ENCODE measurements at regions not wholly inside any gene's neighbourhood (a gene's known extent, or its start where the extent isn't known, plus 50 kb on each side); places are given as distances from the start of the nearest gene placed in this dataset.
"Not testable (repeated sequence)": the region's sequence is repeated elsewhere in the genome, so short reads cannot be mapped to it uniquely, and the experiment has no call there.

DNA sequence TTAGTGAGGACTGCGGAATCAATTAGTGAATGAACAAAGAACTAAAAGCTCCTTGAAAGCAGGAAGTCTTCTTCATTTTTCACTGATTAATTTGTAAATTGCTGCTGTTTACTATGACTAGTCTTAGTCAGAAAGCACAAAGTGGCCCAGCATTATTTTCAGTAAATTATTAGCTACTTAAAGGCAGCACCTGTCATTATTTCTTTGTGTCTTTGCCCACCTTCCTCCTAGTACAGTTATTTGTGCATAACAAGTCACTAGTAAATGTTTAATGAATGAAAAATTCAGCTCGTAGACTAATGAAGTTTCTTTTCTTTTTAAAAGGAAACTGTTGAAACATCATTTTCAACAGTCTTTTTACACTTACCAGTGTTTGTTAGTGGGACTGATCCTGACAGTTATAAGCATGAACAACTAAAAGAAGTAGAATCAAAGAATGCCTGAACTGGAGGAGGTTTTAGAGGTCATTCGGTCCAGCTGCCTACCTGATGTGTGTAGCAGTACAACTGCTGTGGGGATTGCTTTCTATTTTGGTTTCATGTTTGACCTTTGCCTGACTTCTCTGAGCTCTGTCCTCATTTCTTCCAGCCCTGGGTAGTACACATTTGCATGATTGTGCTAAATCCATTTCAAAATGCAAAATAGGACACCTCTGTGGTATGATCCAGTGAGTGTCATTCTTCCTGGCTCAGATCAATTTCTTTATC is 140.0 kb upstream of the PHYHIPL start:
- TF ChIP-seq, protein P1, sequence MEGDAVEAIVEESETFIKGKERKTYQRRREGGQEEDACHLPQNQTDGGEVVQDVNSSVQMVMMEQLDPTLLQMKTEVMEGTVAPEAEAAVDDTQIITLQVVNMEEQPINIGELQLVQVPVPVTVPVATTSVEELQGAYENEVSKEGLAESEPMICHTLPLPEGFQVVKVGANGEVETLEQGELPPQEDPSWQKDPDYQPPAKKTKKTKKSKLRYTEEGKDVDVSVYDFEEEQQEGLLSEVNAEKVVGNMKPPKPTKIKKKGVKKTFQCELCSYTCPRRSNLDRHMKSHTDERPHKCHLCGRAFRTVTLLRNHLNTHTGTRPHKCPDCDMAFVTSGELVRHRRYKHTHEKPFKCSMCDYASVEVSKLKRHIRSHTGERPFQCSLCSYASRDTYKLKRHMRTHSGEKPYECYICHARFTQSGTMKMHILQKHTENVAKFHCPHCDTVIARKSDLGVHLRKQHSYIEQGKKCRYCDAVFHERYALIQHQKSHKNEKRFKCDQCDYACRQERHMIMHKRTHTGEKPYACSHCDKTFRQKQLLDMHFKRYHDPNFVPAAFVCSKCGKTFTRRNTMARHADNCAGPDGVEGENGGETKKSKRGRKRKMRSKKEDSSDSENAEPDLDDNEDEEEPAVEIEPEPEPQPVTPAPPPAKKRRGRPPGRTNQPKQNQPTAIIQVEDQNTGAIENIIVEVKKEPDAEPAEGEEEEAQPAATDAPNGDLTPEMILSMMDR (IDR thresholded peaks at IDR 0.05; ENCODE audit: low read depth, low read length), result no peak
- no peak overlapping the region for H3K4me3 ChIP-seq (ENCODE audit: low read depth, low read length)

GRCh38 chr10:59037018-59037389 is 139.4 kb upstream of the PHYHIPL start:
- no peak overlapping the region for H3K4me3 ChIP-seq (ENCODE audit: low read depth, low read length)
- TF ChIP-seq, protein P1 (IDR thresholded peaks at IDR 0.05; ENCODE audit: low read depth, low read length), result no peak

GRCh38 chr10:59037506-59037905 is 138.9 kb upstream of the PHYHIPL start:
- TF ChIP-seq, protein P1 (IDR thresholded peaks at IDR 0.05; ENCODE audit: low read depth, low read length), result no peak
- H3K4me3 ChIP-seq (ENCODE audit: low read depth, low read length), result no peak overlapping the region

- not testable (repeated sequence) for H3K4me3 ChIP-seq (ENCODE audit: low read depth, low read length)
These were observed 133.1 kb upstream of the PHYHIPL start for GRCh38 chr10:59043358-59043757.

DNA sequence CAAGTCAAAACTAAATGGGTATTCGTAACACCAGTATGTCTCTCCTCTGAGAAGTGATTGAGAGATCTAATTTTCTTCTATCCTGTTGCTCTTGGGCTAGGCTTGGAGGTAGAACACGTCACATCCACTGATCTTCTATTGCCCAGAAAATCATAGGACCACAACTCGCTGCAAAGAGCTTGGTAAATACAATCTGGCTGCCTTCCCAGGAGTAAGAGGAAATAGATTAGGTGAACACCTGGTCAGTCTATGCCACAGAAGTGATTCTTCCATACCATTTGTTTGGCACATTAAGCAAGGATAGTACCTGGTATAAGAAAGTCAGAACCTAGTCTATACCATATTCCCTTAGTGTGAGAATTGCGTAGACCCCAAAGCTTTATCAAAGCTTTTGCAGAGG is 129.3 kb upstream of the PHYHIPL start:
- no peak overlapping the region for H3K4me3 ChIP-seq (ENCODE audit: low read depth, low read length)
- TF ChIP-seq, protein P1 (IDR thresholded peaks at IDR 0.05; ENCODE audit: low read depth, low read length), result no peak

DNA sequence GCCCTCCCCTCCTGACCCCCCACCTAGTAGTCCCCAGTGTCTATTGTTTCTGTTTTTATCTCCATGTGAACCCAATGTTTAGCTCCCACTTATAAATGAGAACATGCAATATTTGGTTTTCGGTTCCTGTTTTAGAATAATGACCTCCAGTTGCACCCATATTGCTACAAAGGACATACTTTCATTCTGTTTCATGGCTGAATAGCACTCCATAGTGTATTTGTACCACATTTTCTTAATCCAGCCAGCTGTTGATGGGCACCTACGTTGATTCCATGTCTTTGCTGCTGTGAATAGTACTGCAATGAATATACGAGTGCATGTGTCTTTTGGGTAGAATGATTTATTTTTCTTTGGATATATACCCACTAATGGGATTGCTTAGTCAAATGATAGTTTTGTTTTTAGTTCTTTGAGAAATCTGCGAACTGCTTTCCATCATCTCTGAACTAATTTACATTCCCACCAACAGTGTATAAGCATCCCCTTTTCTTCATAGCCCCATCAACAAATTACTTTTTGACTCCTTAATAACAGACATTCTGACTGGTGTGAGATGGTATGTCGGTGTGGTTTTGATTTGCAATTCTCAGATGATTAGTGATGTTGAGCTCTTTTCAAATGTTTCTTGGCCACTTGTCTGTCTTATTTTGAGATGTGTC is 128.4 kb upstream of the PHYHIPL start:
- H3K4me3 ChIP-seq (ENCODE audit: low read depth, low read length), result no peak overlapping the region
- TF ChIP-seq, protein P1 (IDR thresholded peaks at IDR 0.05; ENCODE audit: low read depth, low read length), result no peak

DNA sequence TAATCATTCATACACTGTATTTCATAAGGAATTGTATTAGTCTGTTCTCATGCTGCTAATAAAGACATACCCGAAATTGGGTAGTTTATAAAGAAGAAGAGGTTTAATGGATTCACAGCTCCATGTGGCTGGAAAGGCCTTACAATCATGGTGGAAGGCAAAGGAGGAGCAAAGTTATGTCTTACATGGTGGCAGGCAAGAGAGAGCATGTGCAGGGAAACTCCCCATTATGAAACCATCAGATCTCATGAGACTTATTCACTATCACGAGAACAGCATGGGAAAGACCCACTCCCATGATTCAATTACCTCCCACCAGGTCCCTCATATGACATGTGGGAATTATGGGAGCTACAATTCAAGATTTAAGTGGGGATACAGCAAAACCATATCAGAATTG is 122.9 kb upstream of the PHYHIPL start:
- H3K4me3 ChIP-seq (ENCODE audit: low read depth, low read length), result not testable (repeated sequence)

DNA sequence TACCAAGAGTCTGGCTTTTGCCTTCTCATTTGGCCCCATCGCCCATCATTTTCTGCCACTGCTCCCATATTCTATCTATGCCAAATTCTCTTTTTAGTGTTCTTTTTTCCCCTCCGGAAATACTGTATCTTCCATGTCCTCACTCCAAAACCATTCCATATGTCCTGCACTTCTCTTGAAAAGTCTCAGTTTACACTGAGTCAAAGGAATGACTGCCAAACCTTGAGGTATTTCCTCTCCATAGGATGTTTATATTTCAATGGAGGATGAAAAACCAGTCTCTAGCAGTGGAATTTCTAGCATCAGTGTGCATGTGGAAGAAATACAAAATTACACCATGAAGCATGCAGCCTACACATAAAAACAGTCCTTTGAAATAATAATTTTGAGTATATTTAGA is 121.4 kb upstream of the PHYHIPL start:
- TF ChIP-seq, protein P1 (IDR thresholded peaks at IDR 0.05; ENCODE audit: low read depth, low read length), result no peak
- H3K4me3 ChIP-seq (ENCODE audit: low read depth, low read length), result no peak overlapping the region

All from WI38 (cell line).